ENCODE measurements at regions not wholly inside any gene's neighbourhood (a gene's known extent, or its start where the extent isn't known, plus 50 kb on each side); places are given as distances from the start of the nearest gene placed in this dataset.
"Not testable (repeated sequence)": the region's sequence is repeated elsewhere in the genome, so short reads cannot be mapped to it uniquely, and the experiment has no call there.

DNA sequence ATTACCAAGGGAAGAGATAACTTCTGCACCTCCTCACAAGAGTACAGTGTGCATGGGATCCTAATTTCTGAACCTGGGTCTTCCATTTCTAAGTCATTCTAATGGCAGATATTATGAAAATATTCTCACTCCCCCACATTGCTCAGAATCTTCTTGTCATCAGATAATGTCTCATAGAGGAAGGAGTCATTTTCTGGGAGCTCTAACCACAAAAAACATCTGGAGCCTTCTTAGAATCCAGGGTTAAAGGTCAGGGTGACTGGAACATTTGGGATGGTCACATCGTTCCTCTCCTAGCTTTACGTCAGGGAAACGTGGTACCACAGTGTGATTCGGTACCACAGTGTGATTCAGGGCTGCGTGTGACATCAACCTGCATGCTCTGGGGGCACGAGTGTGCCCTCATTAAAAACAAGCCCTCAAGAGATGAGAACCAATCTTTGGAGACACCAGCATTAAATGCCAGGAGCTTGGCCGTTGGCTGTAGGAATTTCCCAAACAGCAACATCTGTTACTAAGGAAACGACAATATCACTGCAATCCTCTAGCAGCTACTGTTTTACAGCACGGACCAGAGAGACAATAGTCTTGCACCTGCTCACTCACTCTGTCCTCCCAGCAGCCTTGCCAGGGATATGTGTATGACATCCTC lies 179.1 kb downstream of the PSMG1 start:
- Mint-ChIP-seq H3K4me3 (ENCODE audit: unreplicated experiment) (no peak overlapping the region), H3K9me3 (ENCODE audit: unreplicated experiment) (no peaks in the 10 kb centered on the region), H3K27me3 (ENCODE audit: insufficient read depth, unreplicated experiment) (no peaks in the 10 kb centered on the region), H3K27ac (ENCODE audit: low read depth, unreplicated experiment) (peak overlapping the region; percentile 66), H3K36me3 (ENCODE audit: insufficient read depth, unreplicated experiment) (no peaks in the 10 kb centered on the region), H3K4me1 (ENCODE audit: insufficient read depth, unreplicated experiment) (peaks cover 25% of the 10 kb centered on the region)
- BruUV-seq (replicated peaks), result no TSS peak
- CTCF ChIA-PET, result interaction anchor here (1.2 kb wide), 1 partner anchor 72 kb away, joined by 3 read pairs; no protein-coding TSS in a partner anchor
- no peak for DNase-seq (ENCODE audit: unreplicated experiment)
- TF ChIP-seq CTCF (IDR thresholded peaks at IDR 0.05; ENCODE audit: unreplicated experiment), result no peak
- POLR2A ChIA-PET, result interaction anchor here (1.1 to 1.6 kb wide), 3 partner anchors 15 to 43 kb away, joined by 3 to 5 read pairs (median 4); no protein-coding TSS in a partner anchor
- intact Hi-C loops (cut with micrococcal nuclease), result no loop called here

DNA sequence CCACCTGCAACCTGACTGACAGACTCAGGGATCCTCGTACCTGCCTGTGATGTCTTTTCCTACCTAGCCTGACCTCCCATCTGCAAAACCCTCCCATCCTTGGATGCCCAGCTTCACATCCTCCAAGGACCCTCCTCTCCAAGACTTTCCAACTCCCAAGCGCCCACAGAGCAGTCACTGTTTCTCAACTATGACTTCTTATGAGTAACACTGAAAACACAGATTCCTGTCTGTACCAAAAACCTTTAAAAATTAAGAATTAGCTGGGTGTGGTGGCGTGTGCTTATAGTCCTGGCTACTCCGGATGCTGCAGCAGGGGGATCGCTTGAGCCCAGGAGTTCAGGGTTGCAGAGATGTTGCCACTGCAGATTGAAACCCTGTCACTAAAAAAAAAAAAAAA lies 181.9 kb downstream of the PSMG1 start:
- H3K27ac Mint-ChIP-seq (ENCODE audit: low read depth, unreplicated experiment), result no peak overlapping the region
- TF ChIP-seq CTCF (IDR thresholded peaks at IDR 0.05; ENCODE audit: unreplicated experiment), result no peak
- CTCF ChIA-PET, result no interaction called here
- peaks cover 9% of the 10 kb centered on the region for H3K4me1 Mint-ChIP-seq (ENCODE audit: insufficient read depth, unreplicated experiment)
- H3K9me3 Mint-ChIP-seq (ENCODE audit: unreplicated experiment), result no peaks in the 10 kb centered on the region
- no peaks in the 10 kb centered on the region for H3K36me3 Mint-ChIP-seq (ENCODE audit: insufficient read depth, unreplicated experiment)
- POLR2A ChIA-PET, result no interaction called here
- no peak for DNase-seq (ENCODE audit: unreplicated experiment)
- BruUV-seq (replicated peaks), result no TSS peak
- no peak overlapping the region for H3K4me3 Mint-ChIP-seq (ENCODE audit: unreplicated experiment)
- intact Hi-C loops (cut with micrococcal nuclease), result no loop called here
- H3K27me3 Mint-ChIP-seq (ENCODE audit: insufficient read depth, unreplicated experiment), result no peaks in the 10 kb centered on the region

DNA sequence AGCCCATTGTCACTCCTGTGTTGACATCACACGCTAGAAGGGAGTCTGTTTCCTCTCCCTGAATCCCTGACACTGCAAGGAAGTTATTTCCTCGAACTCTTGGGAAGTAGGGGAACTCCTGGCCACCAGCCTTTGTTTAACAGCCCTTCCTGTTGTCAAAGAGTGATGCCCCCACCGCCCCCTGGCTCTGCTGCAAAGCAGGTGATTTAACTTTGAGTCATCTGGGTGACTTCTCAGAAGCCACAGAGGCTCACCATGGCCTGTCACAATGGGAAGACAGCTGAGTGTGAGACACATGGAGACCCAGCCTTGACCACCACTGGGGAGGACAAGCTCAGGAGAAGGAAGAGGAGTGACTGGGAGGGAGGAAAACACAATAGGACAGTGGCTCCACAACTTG lies 182.8 kb downstream of the PSMG1 start:
- ChIA-PET POLR2A (no interaction called here), CTCF (interaction anchor here (0.5 kb wide), 2 partner anchors 249 to 876 kb away, joined by 3 read pairs; no protein-coding TSS in a partner anchor)
- Mint-ChIP-seq H3K4me3 (ENCODE audit: unreplicated experiment) (no peak overlapping the region), H3K4me1 (ENCODE audit: insufficient read depth, unreplicated experiment) (peaks cover 11% of the 10 kb centered on the region), H3K9me3 (ENCODE audit: unreplicated experiment) (no peaks in the 10 kb centered on the region), H3K27me3 (ENCODE audit: insufficient read depth, unreplicated experiment) (no peaks in the 10 kb centered on the region), H3K27ac (ENCODE audit: low read depth, unreplicated experiment) (no peak overlapping the region), H3K36me3 (ENCODE audit: insufficient read depth, unreplicated experiment) (no peaks in the 10 kb centered on the region)
- BruUV-seq (replicated peaks), result no TSS peak
- intact Hi-C loops (cut with micrococcal nuclease), result no loop called here
- TF ChIP-seq CTCF (IDR thresholded peaks at IDR 0.05; ENCODE audit: unreplicated experiment), result no peak
- no peak for DNase-seq (ENCODE audit: unreplicated experiment)

- ChIA-PET POLR2A (no interaction called here), CTCF (no interaction called here)
- H3K27ac Mint-ChIP-seq (ENCODE audit: low read depth, unreplicated experiment), result no peak overlapping the region
- no peaks in the 10 kb centered on the region for H3K36me3 Mint-ChIP-seq (ENCODE audit: insufficient read depth, unreplicated experiment)
- intact Hi-C loops (cut with micrococcal nuclease), result no loop called here
- DNase-seq (ENCODE audit: unreplicated experiment), result no peak
- peaks cover 17% of the 10 kb centered on the region for H3K4me1 Mint-ChIP-seq (ENCODE audit: insufficient read depth, unreplicated experiment)
- no peaks in the 10 kb centered on the region for H3K9me3 Mint-ChIP-seq (ENCODE audit: unreplicated experiment)
- H3K27me3 Mint-ChIP-seq (ENCODE audit: insufficient read depth, unreplicated experiment), result no peaks in the 10 kb centered on the region
- H3K4me3 Mint-ChIP-seq (ENCODE audit: unreplicated experiment), result no peak overlapping the region
- BruUV-seq (replicated peaks), result no TSS peak
- TF ChIP-seq CTCF (IDR thresholded peaks at IDR 0.05; ENCODE audit: unreplicated experiment), result no peak
Measured at GRCh38 chr21:38999161-38999560, 184.1 kb downstream of the PSMG1 start.

GRCh38 chr21:38998281-38998680 lies 185.0 kb downstream of the PSMG1 start:
- H3K4me3 Mint-ChIP-seq (ENCODE audit: unreplicated experiment); H3K36me3 Mint-ChIP-seq (ENCODE audit: insufficient read depth, unreplicated experiment); POLR2A ChIA-PET; H3K9me3 Mint-ChIP-seq (ENCODE audit: unreplicated experiment); H3K27me3 Mint-ChIP-seq (ENCODE audit: insufficient read depth, unreplicated experiment); intact Hi-C loops (cut with micrococcal nuclease); H3K27ac Mint-ChIP-seq (ENCODE audit: low read depth, unreplicated experiment); BruUV-seq (replicated peaks); DNase-seq (ENCODE audit: unreplicated experiment): not testable (repeated sequence)
- CTCF ChIA-PET, result interaction anchor here (0.6 kb wide), 1 partner anchor 50 kb away, joined by 3 read pairs; no protein-coding TSS in a partner anchor
- peaks cover 26% of the 10 kb centered on the region for H3K4me1 Mint-ChIP-seq (ENCODE audit: insufficient read depth, unreplicated experiment)

DNA sequence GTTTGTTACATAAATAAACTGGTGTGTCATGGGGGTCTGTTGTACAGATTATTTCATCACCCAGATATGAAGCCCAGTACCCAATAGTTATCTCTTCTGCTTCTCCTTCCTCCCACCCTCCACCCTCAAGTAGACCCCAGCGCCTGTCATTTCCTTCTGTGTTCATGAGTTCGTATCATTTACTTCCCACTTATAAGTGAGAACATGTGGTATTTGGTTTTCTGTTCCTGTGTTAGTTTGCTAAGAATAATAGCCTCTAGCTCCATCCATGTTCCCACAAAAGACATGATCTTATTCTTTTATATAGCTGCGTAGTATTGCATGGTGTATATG lies 185.4 kb downstream of the PSMG1 start:
- H3K27ac Mint-ChIP-seq (ENCODE audit: low read depth, unreplicated experiment); intact Hi-C loops (cut with micrococcal nuclease); H3K27me3 Mint-ChIP-seq (ENCODE audit: insufficient read depth, unreplicated experiment); POLR2A ChIA-PET; H3K4me3 Mint-ChIP-seq (ENCODE audit: unreplicated experiment); H3K9me3 Mint-ChIP-seq (ENCODE audit: unreplicated experiment); BruUV-seq (replicated peaks); DNase-seq (ENCODE audit: unreplicated experiment); H3K36me3 Mint-ChIP-seq (ENCODE audit: insufficient read depth, unreplicated experiment): not testable (repeated sequence)
- H3K4me1 Mint-ChIP-seq (ENCODE audit: insufficient read depth, unreplicated experiment), result peaks cover 29% of the 10 kb centered on the region
- CTCF ChIA-PET, result interaction anchor here (0.6 kb wide), 1 partner anchor 51 kb away, joined by 3 read pairs; no protein-coding TSS in a partner anchor
